Endothelial cell of umbilical vein (primary cell): ENCODE measurements at regions not wholly inside any gene's neighbourhood (a gene's known extent, or its start where the extent isn't known, plus 50 kb on each side); places are given as distances from the start of the nearest gene placed in this dataset.

Experiments
- BruUV-seq: library from RNA; stranded (reverse); fragments of 400-500 nt; replicated peaks from 2 replicates; lab custom pipeline; 2021; lab: Mats Ljungman, UMichigan
- CTCF ChIA-PET: fragments of 300-600, 350-600 bp; sonication (Branson Sonifier 250); formaldehyde crosslinking; loops from one replicate; lab custom pipeline; 2021; ENCODE audit warnings: antibody characterized with exemption, inconsistent platforms; lab: Charles Lee
- POLR2A ChIA-PET: fragments of 300-600, 350-600 bp; sonication (Branson Sonifier 250); formaldehyde crosslinking; loops from one replicate; lab custom pipeline; 2021; ENCODE audit warnings: antibody characterized with exemption, inconsistent platforms; lab: Charles Lee
- DNase-seq: peaks from one replicate; pipeline ENCODE4 v3.0.0-alpha.2; 2011; ENCODE audit warnings: low read depth, low spot score
- FAIRE-seq: peaks from 2 replicates; lab custom pipeline; 2011; peaks lifted over from hg19 to GRCh38; lab: Jason Lieb, UNC
- H2AFZ ChIP-seq: 2 replicates; pipeline ENCODE4 v1.6.0; 2012; ENCODE audit warnings: low read depth, low read length, control low read depth, inconsistent platforms
- H3K27ac ChIP-seq: 2 replicates; pipeline ENCODE4 v1.5.1; 2011; ENCODE audit warnings: low read depth, mild to moderate bottlenecking, control low read depth, low read length, moderate library complexity; ENCODE audit not compliant: insufficient read depth
- H3K27me3 ChIP-seq, 2 experiments: 2 replicates each; pipeline versions ENCODE4 v1.6.0 to v1.6.1; 2011; ENCODE audit warnings: low read length in 2 of 2, mixed read lengths in 1 of 2; ENCODE audit not compliant: control insufficient read depth in 2 of 2, insufficient read depth in 2 of 2
- H3K36me3 ChIP-seq, 2 experiments: 2 replicates in 1 of 2; 3 replicates in 1 of 2; pipeline ENCODE4 v1.5.1; 2011; ENCODE audit warnings: low read length in 2 of 2, mild to moderate bottlenecking in 1 of 2, moderate library complexity in 1 of 2; ENCODE audit not compliant: control insufficient read depth in 2 of 2, insufficient read depth in 2 of 2; ENCODE audit errors: extremely low read depth in 1 of 2
- H3K4me1 ChIP-seq: 3 replicates; pipeline ENCODE4 v1.5.1; 2011; ENCODE audit warnings: mild to moderate bottlenecking, low read length; ENCODE audit not compliant: control insufficient read depth, insufficient read depth; ENCODE audit errors: extremely low read depth
- H3K4me2 ChIP-seq: 2 replicates; pipeline ENCODE4 v1.6.1; 2011; ENCODE audit warnings: low read length, control low read depth, mixed read lengths; ENCODE audit not compliant: insufficient read depth
- H3K4me3 ChIP-seq, 3 experiments: fragments of 200-600 bp in 1 of 3; sonication (generic), shearing (Covaris generic) in 1 of 3; replicated peaks in 1 of 3; 2 replicates each; pipeline ENCODE4 v1.5.1; 2011 to 2016; ENCODE audit warnings: control low read depth in 3 of 3, low read length in 3 of 3, mild to moderate bottlenecking in 2 of 3, inconsistent platforms in 1 of 3, low read depth in 1 of 3, moderate library complexity in 1 of 3; ENCODE audit not compliant: insufficient read depth in 1 of 3
- H3K79me2 ChIP-seq: 2 replicates; pipeline ENCODE4 v1.6.0; 2012; ENCODE audit warnings: low read length, inconsistent platforms; ENCODE audit not compliant: control insufficient read depth, insufficient read depth
- H3K9ac ChIP-seq: replicated peaks from 2 replicates; pipeline ENCODE3; 2011; ENCODE audit warnings: low read length, control low read depth; ENCODE audit not compliant: insufficient read depth; ENCODE audit errors: extremely low read depth
- H3K9me1 ChIP-seq: replicated peaks from 3 replicates; pipeline ENCODE4 v1.6.0; 2011; ENCODE audit warnings: mild to moderate bottlenecking, low read length; ENCODE audit not compliant: control insufficient read depth, insufficient read depth; ENCODE audit errors: extremely low read depth
- H3K9me3 ChIP-seq: replicated peaks from 2 replicates; pipeline ENCODE4 v1.5.1; 2012; ENCODE audit warnings: low read length, inconsistent platforms; ENCODE audit not compliant: control insufficient read depth, insufficient read depth
- H4K20me1 ChIP-seq: replicated peaks from 2 replicates; pipeline ENCODE3; 2011; ENCODE audit warnings: mild to moderate bottlenecking, low read length; ENCODE audit not compliant: control insufficient read depth, insufficient read depth; ENCODE audit errors: extremely low read depth
- CTCF ChIP-seq, 2 donors: IDR thresholded peaks; 1 replicate in 1 of 2; 2 replicates in 1 of 2; pipeline ENCODE4 v1.5.1; 2011; ENCODE audit warnings: low read length in 2 of 2, mild to moderate bottlenecking in 2 of 2, moderate library complexity in 2 of 2, control low read depth in 1 of 2, inconsistent platforms in 1 of 2, low read depth in 1 of 2; ENCODE audit not compliant: insufficient read depth in 1 of 2; ENCODE audit errors: extremely low read depth in 1 of 2
- EZH2 ChIP-seq: IDR thresholded peaks from 2 replicates; pipeline ENCODE4 v1.6.1; 2012; ENCODE audit warnings: borderline replicate concordance, low read depth, mild to moderate bottlenecking, moderate library complexity, low read length, inconsistent platforms; ENCODE audit not compliant: severe bottlenecking
- FOS ChIP-seq: IDR thresholded peaks from 2 replicates; pipeline ENCODE4 v1.6.1; 2011; ENCODE audit warnings: mild to moderate bottlenecking, low read length, moderate library complexity, borderline replicate concordance; ENCODE audit not compliant: insufficient read depth
- GATA2 ChIP-seq: IDR thresholded peaks from 2 replicates; pipeline ENCODE4 v1.7.0; 2011; ENCODE audit warnings: low read depth, mild to moderate bottlenecking, moderate library complexity, mixed read lengths, low read length; ENCODE audit not compliant: insufficient read length, insufficient read depth
- JUN ChIP-seq: IDR thresholded peaks from 2 replicates; pipeline ENCODE4 v1.6.1; 2011; ENCODE audit warnings: borderline replicate concordance, low read depth; ENCODE audit not compliant: insufficient read length, insufficient read depth
- MAX ChIP-seq: IDR thresholded peaks from 2 replicates; pipeline ENCODE4 v1.6.1; 2011; ENCODE audit not compliant: insufficient read depth, insufficient read length
- MYC ChIP-seq: IDR thresholded peaks from one replicate; pipeline ENCODE4 v1.6.1; 2011; ENCODE audit warnings: mild to moderate bottlenecking, low read depth, low read length
- POLR2A ChIP-seq: IDR thresholded peaks from 2 replicates; pipeline ENCODE4 v1.6.1; 2012; ENCODE audit warnings: low read depth, mild to moderate bottlenecking, control low read depth, low read length
- POLR2AphosphoS5 ChIP-seq: IDR thresholded peaks from 2 replicates; pipeline ENCODE4 v1.6.1; 2012; ENCODE audit warnings: low read depth, mild to moderate bottlenecking, control low read depth, low read length, moderate library complexity; ENCODE audit not compliant: insufficient read depth
- dilution Hi-C: fragments of 300-500 bp; cut with MboI; formaldehyde crosslinking; loops from one replicate; pipeline ENCODE4 v1.15.0; 2019; ENCODE audit warnings: low sequenced_read_pairs; ENCODE audit not compliant: extremely low pct_ligation_motif_present
- intact Hi-C: fragments of 100-400 bp; cut with micrococcal nuclease; formaldehyde crosslinking; loops from one replicate; pipeline ENCODE4 v1.10.0; 2022

DNA sequence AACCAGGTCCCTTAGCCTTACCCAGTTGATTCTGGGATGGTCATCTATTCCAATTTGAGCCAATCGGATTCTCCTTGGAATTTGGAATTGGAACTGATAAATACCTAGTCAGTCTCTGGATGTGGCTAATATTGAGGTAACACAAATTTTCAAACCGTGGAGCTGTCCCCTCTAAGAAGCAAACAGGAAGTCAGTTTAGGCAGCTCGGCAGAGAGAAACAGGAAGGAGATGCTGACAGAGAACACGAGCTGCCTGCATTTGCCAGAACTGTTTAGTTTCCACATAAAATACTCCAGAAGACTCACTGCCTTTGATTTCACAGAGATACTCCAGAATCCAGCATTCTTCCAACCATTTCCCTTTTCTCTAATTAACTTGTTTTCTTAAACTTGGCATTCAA, 1024.9 kb downstream of the BCL11A start:
- Histone ChIP-seq H4K20me1 (no peaks in the 10 kb centered on the region), H3K27ac (no peak overlapping the region), H3K9ac (no peak overlapping the region), H3K4me2 (no peak overlapping the region), H3K4me1 (no peaks in the 10 kb centered on the region), H2AFZ (no peak overlapping the region), H3K79me2 (no peaks in the 10 kb centered on the region), H3K36me3 (no peaks in the 10 kb centered on the region), H3K4me3 (no peak overlapping the region), H3K27me3 (no peaks in the 10 kb centered on the region), H3K9me1 (no peaks in the 10 kb centered on the region), H3K9me3 (no peaks in the 10 kb centered on the region)
- BruUV-seq: no TSS peak
- intact Hi-C loops (no loop called here), dilution Hi-C loops (no loop called here)
- ChIA-PET CTCF (no interaction called here), POLR2A (no interaction called here)
- TF ChIP-seq EZH2: no peak
- TF ChIP-seq JUN: no peak
- no peak for TF ChIP-seq MAX
- TF ChIP-seq GATA2: no peak
- TF ChIP-seq MYC: no peak
- no peak for TF ChIP-seq POLR2A
- no peak for TF ChIP-seq POLR2AphosphoS5
- no peak for TF ChIP-seq CTCF (IDR thresholded peaks at IDR 0.05; ENCODE audit: extremely low read depth in 1 of 2, insufficient read depth in 1 of 2, low read depth in 1 of 2, low read length in 2 of 2)
- TF ChIP-seq FOS: no peak
- no peak for FAIRE-seq
- DNase-seq: no peak
